ENCODE measurements at regions not wholly inside any gene's neighbourhood (a gene's known extent, or its start where the extent isn't known, plus 50 kb on each side); places are given as distances from the start of the nearest gene placed in this dataset.

DNA sequence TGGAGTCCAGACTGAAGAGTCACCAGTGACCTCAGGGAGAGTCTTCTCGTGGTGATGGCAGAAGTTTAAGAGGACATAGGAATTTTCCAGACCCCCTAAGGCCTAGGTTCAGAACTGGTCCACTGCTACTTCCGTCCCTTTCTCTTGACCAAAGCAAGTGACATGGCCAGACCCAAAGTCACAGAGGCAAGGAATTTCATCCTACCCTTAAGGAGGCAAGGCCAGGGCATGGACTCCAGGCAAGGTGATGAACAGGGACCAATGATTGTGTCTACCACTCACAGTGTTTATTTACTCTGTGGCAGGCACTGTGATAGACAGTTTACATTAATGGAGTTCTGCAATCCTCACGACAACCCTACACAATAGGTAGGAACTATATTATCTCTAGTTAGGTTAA, 265.1 kb downstream of the GLI2 start:
- TF ChIP-seq ZNF274 (CRISPR knock-in tag; IDR thresholded peaks at IDR 0.05), result no peak
- TF ChIP-seq, protein P1, sequence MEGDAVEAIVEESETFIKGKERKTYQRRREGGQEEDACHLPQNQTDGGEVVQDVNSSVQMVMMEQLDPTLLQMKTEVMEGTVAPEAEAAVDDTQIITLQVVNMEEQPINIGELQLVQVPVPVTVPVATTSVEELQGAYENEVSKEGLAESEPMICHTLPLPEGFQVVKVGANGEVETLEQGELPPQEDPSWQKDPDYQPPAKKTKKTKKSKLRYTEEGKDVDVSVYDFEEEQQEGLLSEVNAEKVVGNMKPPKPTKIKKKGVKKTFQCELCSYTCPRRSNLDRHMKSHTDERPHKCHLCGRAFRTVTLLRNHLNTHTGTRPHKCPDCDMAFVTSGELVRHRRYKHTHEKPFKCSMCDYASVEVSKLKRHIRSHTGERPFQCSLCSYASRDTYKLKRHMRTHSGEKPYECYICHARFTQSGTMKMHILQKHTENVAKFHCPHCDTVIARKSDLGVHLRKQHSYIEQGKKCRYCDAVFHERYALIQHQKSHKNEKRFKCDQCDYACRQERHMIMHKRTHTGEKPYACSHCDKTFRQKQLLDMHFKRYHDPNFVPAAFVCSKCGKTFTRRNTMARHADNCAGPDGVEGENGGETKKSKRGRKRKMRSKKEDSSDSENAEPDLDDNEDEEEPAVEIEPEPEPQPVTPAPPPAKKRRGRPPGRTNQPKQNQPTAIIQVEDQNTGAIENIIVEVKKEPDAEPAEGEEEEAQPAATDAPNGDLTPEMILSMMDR (CRISPR knock-in tag; IDR thresholded peaks at IDR 0.05), result no peak
- TF ChIP-seq RAD21 (CRISPR knock-in tag; IDR thresholded peaks at IDR 0.05), result no peak
- TF ChIP-seq, protein P2, sequence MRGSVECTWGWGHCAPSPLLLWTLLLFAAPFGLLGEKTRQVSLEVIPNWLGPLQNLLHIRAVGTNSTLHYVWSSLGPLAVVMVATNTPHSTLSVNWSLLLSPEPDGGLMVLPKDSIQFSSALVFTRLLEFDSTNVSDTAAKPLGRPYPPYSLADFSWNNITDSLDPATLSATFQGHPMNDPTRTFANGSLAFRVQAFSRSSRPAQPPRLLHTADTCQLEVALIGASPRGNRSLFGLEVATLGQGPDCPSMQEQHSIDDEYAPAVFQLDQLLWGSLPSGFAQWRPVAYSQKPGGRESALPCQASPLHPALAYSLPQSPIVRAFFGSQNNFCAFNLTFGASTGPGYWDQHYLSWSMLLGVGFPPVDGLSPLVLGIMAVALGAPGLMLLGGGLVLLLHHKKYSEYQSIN (CRISPR knock-in tag; IDR thresholded peaks at IDR 0.05; ENCODE audit: borderline replicate concordance), result no peak
- TF ChIP-seq, protein P3, sequence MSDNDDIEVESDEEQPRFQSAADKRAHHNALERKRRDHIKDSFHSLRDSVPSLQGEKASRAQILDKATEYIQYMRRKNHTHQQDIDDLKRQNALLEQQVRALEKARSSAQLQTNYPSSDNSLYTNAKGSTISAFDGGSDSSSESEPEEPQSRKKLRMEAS (IDR thresholded peaks at IDR 0.05), result no peak

Data from HepG2 (cell line).